Keratinocyte (primary cell): ENCODE measurements at regions not wholly inside any gene's neighbourhood (a gene's known extent, or its start where the extent isn't known, plus 50 kb on each side); places are given as distances from the start of the nearest gene placed in this dataset.
"Not testable (repeated sequence)": the region's sequence is repeated elsewhere in the genome, so short reads cannot be mapped to it uniquely, and the experiment has no call there.

Source experiments
- EZH2 ChIP-seq: IDR thresholded peaks from one replicate; pipeline ENCODE4 v1.6.1; 2012; ENCODE audit warnings: inconsistent platforms, mild to moderate bottlenecking, low read length, moderate library complexity
- TF ChIP-seq, protein P1 (sequence below), 3 experiments: IDR thresholded peaks in 1 of 3; conservative IDR thresholded peaks in 1 of 3; optimal IDR thresholded peaks in 1 of 3; 2 replicates in 2 of 3; 3 replicates in 1 of 3; pipeline versions ENCODE3 to v1.5.1; 2011; ENCODE audit warnings: low read length in 3 of 3, mild to moderate bottlenecking in 3 of 3, moderate library complexity in 2 of 3, control low read depth in 1 of 3, inconsistent platforms in 1 of 3; ENCODE audit not compliant: insufficient read depth in 2 of 3; ENCODE audit errors: extremely low read depth in 1 of 3

GRCh38 chr2:95725677-95726076 lies 133.9 kb downstream of the TRIM43 start:
- TF ChIP-seq, protein P1, sequence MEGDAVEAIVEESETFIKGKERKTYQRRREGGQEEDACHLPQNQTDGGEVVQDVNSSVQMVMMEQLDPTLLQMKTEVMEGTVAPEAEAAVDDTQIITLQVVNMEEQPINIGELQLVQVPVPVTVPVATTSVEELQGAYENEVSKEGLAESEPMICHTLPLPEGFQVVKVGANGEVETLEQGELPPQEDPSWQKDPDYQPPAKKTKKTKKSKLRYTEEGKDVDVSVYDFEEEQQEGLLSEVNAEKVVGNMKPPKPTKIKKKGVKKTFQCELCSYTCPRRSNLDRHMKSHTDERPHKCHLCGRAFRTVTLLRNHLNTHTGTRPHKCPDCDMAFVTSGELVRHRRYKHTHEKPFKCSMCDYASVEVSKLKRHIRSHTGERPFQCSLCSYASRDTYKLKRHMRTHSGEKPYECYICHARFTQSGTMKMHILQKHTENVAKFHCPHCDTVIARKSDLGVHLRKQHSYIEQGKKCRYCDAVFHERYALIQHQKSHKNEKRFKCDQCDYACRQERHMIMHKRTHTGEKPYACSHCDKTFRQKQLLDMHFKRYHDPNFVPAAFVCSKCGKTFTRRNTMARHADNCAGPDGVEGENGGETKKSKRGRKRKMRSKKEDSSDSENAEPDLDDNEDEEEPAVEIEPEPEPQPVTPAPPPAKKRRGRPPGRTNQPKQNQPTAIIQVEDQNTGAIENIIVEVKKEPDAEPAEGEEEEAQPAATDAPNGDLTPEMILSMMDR (optimal IDR thresholded peaks at IDR 0.05 in 1 of 3, IDR thresholded peaks at IDR 0.05 in 1 of 3, conservative IDR thresholded peaks at IDR 0.05 in 1 of 3; ENCODE audit: extremely low read depth in 1 of 3, insufficient read depth in 2 of 3, low read length in 3 of 3): not testable (repeated sequence)
- TF ChIP-seq EZH2: not testable (repeated sequence)
